ES-I3 (cell line): ENCODE measurements at regions not wholly inside any gene's neighbourhood (a gene's known extent, or its start where the extent isn't known, plus 50 kb on each side); places are given as distances from the start of the nearest gene placed in this dataset.
"Not testable (repeated sequence)": the region's sequence is repeated elsewhere in the genome, so short reads cannot be mapped to it uniquely, and the experiment has no call there.

Experiments
- H3K36me3 ChIP-seq: 2 replicates; pipeline ENCODE4 v1.6.1; 2013; ENCODE audit warnings: mild to moderate bottlenecking, low read length, control low read depth, moderate library complexity; ENCODE audit not compliant: insufficient read depth
- H3K4me1 ChIP-seq: 2 replicates; pipeline ENCODE4 v1.6.1; 2013; ENCODE audit warnings: mild to moderate bottlenecking, control low read depth, low read length; ENCODE audit not compliant: insufficient read depth
- H3K9ac ChIP-seq: 2 replicates; pipeline ENCODE4 v1.6.1; 2013; ENCODE audit warnings: low read depth, mild to moderate bottlenecking, low read length, moderate library complexity
- H3K9me3 ChIP-seq: 2 replicates; pipeline ENCODE4 v1.6.1; 2013; ENCODE audit warnings: mild to moderate bottlenecking, low read length, moderate library complexity; ENCODE audit not compliant: control insufficient read depth, insufficient read depth

- Histone ChIP-seq H3K4me1 (no peaks in the 10 kb centered on the region; the same call in 1 of the 2 replicates), H3K36me3 (no peaks in the 10 kb centered on the region), H3K9ac (no peak overlapping the region), H3K9me3 (no peaks in the 10 kb centered on the region)
These were observed 185.8 kb upstream of the PLD5 start for GRCh38 chr1:242710286-242710685.

DNA sequence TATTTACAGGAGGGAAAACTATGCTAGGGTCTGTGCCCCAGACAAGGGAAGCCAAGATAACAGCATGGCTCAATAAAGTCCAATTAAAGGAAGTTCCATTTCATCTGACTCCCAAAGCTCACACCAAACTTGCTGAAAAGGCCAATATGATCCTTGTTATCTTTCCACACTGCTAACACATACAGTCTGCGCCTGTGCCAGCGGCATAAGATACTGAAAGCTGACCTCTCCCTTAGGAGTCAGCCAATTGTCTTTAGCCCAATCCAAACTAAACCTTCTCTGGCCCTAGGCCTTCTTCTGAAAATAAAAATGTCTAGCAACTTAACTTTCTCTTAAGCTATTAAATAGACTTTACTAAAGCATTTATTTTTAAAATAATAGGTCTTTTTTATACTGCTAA, 179.0 kb upstream of the PLD5 start:
- H3K36me3 ChIP-seq = no peaks in the 10 kb centered on the region
- no peaks in the 10 kb centered on the region for H3K9me3 ChIP-seq
- H3K4me1 ChIP-seq = no peaks in the 10 kb centered on the region
- H3K9ac ChIP-seq = no peak overlapping the region

DNA sequence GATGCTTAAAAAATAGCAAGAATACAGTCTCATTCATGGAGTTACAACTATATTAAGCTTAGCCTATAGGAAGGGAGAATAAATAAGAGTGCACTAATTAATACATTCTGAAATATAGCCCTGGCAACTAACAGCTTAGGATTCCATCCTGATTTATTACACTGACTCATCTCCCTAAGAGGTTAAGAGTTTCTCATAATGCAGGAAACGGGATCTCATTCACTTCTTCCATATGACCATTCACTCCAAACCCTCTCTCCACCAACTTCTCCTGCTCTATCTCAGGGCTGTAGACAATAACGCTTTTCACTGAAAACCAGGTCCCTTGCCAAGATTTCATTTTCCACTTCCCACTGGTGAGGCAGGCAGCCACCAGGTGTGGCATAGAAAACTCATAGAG, 168.5 kb upstream of the PLD5 start:
- H3K36me3 ChIP-seq = no peaks in the 10 kb centered on the region
- H3K9ac ChIP-seq = no peak overlapping the region
- H3K4me1 ChIP-seq = no peaks in the 10 kb centered on the region
- no peaks in the 10 kb centered on the region for H3K9me3 ChIP-seq

- Histone ChIP-seq H3K9ac (no peak overlapping the region), H3K9me3 (no peaks in the 10 kb centered on the region), H3K4me1 (no peaks in the 10 kb centered on the region), H3K36me3 (no peaks in the 10 kb centered on the region)
These were observed 167.1 kb upstream of the PLD5 start for GRCh38 chr1:242691610-242691945.

- H3K9me3 ChIP-seq = no peaks in the 10 kb centered on the region
- no peak overlapping the region for H3K9ac ChIP-seq
- no peaks in the 10 kb centered on the region for H3K4me1 ChIP-seq
- no peaks in the 10 kb centered on the region for H3K36me3 ChIP-seq
These were observed 166.5 kb upstream of the PLD5 start for GRCh38 chr1:242690849-242691609.

DNA sequence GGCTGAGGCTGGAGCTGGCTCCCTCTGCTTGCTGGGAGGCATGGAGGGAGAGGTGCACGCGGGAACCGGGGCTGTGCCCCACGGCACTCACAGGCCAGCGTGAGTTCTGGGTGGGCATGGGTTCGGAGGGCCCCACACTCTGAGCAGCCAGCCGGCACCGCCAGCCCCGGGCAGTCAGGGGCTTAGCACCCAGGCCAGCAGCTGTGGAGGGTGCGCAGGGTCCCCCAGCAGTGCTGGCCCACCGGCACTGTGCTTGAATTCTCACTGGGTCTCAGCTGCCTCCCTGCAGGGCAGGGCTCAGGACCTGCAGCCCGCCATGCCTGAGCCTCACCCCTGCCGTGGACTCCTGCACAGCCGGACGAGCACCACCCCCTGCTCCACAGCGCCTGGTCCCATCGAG, 164.9 kb upstream of the PLD5 start:
- H3K9me3 ChIP-seq = no peaks in the 10 kb centered on the region
- no peaks in the 10 kb centered on the region for H3K4me1 ChIP-seq
- H3K36me3 ChIP-seq = no peaks in the 10 kb centered on the region
- H3K9ac ChIP-seq = no peak overlapping the region

DNA sequence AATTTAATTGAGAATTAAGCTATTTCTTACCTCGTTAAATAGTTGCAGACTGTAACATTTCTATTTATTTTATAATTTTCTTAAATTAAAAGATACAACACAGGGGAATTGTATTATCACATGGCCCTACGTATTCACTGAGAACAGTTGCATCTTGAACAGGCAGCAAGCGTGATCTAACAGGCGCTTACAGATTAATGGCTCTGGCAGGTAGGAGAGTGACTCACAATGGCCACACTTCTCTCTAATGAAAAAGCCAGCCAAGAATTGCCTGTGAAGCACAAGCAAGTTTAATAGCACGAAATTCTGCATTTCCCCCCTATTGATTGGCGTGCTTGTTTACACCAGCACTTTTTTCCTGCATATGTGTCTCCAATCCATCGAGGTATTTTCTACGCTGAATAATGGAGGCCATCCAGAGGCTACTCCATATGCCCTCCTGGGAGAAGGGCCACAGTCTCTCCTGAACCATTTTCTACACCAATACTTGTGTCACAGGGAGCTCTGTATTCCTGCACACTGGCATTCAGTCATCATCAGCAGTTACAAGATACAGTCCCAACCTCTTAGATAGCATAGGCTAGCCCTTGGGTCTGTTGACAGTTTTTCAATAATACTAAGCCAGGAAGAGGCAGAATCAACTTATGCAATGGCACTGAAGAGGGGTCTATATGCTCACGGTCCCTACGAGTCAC, 150.6 kb upstream of the PLD5 start:
- Histone ChIP-seq H3K36me3 (no peaks in the 10 kb centered on the region), H3K9me3 (no peaks in the 10 kb centered on the region), H3K9ac (no peak overlapping the region), H3K4me1 (peaks cover 9% of the 10 kb centered on the region)

GRCh38 chr1:242673652-242674051, 149.2 kb upstream of the PLD5 start:
- no peaks in the 10 kb centered on the region for H3K36me3 ChIP-seq
- H3K9ac ChIP-seq = no peak overlapping the region
- no peaks in the 10 kb centered on the region for H3K9me3 ChIP-seq
- H3K4me1 ChIP-seq = peaks cover 6% of the 10 kb centered on the region; the same call in 1 of the 2 replicates

- not testable (repeated sequence) for H3K9ac ChIP-seq, H3K4me1 ChIP-seq, H3K9me3 ChIP-seq, H3K36me3 ChIP-seq
These were observed 148.7 kb upstream of the PLD5 start for GRCh38 chr1:242673165-242673564.

GRCh38 chr1:242670019-242670418, 145.5 kb upstream of the PLD5 start:
- H3K9ac ChIP-seq = no peak overlapping the region
- H3K9me3 ChIP-seq = no peaks in the 10 kb centered on the region
- H3K36me3 ChIP-seq = no peaks in the 10 kb centered on the region
- H3K4me1 ChIP-seq = peaks cover 6% of the 10 kb centered on the region; the same call in 1 of the 2 replicates

DNA sequence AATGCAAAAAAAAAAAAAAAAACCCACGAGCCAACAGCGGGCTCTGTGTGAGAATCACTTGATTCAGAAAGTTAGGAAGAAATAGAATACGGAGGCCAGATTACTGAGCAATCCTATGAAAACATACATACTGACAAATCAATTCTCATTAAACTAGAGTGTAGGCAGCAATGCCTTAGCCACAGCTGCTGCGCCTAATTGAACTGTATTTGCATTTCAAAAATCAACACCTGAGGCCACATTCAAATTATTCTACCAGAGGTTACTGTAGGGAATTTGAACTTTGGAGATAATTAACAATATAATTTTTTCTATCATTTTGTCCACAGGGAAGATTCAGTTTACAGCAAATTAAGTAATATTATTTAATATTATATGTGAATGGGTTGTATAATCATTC, 138.4 kb upstream of the PLD5 start:
- H3K4me1 ChIP-seq = no peaks in the 10 kb centered on the region
- H3K9me3 ChIP-seq = no peaks in the 10 kb centered on the region
- H3K36me3 ChIP-seq = no peaks in the 10 kb centered on the region
- H3K9ac ChIP-seq = no peak overlapping the region

GRCh38 chr1:242653772-242654171, 129.3 kb upstream of the PLD5 start:
- not testable (repeated sequence) for H3K36me3 ChIP-seq

DNA sequence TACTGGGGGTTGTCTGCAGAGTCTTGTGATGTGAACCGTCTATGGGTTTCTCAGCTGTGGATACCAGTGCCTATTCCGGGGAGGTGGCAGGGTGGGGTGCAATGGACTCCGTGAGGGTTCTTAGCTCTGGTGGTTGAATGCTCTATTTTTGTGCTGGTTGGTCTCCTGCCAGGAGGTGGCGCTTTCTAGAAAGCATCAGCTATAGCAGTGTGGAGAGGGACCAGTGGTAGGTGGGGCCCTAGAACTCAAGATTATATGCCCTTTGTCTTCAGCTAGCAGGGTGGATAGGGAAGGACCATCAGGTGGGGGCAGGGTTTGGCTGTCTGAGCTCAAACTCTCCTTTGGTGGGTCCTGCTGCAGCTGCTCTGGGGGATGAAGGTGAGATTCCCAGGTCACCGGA, 127.3 kb upstream of the PLD5 start:
- Histone ChIP-seq H3K9ac (no peak overlapping the region), H3K9me3 (no peaks in the 10 kb centered on the region), H3K4me1 (no peaks in the 10 kb centered on the region), H3K36me3 (no peaks in the 10 kb centered on the region)

More at GRCh38 chr1:242653772-242654171, 129.3 kb upstream of the PLD5 start:
- H3K9ac ChIP-seq, H3K4me1 ChIP-seq, H3K9me3 ChIP-seq: not testable (repeated sequence)

GRCh38 chr1:242641461-242641860, 117.0 kb upstream of the PLD5 start:
- H3K36me3 ChIP-seq = no peaks in the 10 kb centered on the region

GRCh38 chr1:242639104-242639503, 114.6 kb upstream of the PLD5 start:
- Histone ChIP-seq H3K36me3 (no peaks in the 10 kb centered on the region), H3K4me1 (no peaks in the 10 kb centered on the region), H3K9me3 (no peaks in the 10 kb centered on the region), H3K9ac (no peak overlapping the region)

More at GRCh38 chr1:242641461-242641860, 117.0 kb upstream of the PLD5 start:
- Histone ChIP-seq H3K4me1 (no peaks in the 10 kb centered on the region), H3K9ac (no peak overlapping the region), H3K9me3 (no peaks in the 10 kb centered on the region)
